GM04504 (cell line): ENCODE measurements at regions not wholly inside any gene's neighbourhood (a gene's known extent, or its start where the extent isn't known, plus 50 kb on each side); places are given as distances from the start of the nearest gene placed in this dataset.

Experiments used
- DNase-seq: peaks from one replicate; pipeline ENCODE4 v3.0.0-alpha.2; 2012; ENCODE audit warnings: low read depth

- DNase-seq, result no peak
Observed at GRCh38 chr3:82940124-82940523, 1178.7 kb upstream of the GBE1 start.

DNA sequence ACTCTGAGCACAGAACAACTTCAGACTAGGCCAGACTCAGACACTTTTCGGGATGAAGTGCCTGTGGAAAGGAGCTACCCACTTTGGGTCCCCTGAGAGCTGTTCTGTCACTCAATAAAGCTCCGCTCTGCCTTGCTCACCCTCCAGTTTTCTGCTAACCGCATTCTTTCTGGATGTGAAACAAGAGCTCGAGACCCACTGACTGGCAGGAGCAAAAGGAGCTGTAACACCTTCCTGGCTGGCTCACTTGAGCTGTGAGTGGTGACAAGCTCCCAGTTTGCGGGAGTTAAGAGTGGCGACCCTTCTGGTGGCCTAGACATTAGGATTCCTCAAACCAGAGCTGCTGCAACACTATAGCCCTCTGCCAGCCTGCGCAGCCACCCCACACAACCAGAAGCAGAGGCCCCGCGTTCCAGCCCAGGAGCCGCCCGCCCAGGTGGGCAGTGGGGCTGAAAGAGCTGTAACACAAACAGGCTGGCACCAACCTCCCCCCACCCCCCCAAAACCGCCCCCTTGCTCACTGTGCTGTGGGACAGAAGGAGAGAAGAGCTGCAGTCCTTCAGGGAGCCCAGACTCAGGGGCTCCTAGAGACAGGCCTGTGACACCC, 1178.1 kb upstream of the GBE1 start:
- no peak for DNase-seq

DNA sequence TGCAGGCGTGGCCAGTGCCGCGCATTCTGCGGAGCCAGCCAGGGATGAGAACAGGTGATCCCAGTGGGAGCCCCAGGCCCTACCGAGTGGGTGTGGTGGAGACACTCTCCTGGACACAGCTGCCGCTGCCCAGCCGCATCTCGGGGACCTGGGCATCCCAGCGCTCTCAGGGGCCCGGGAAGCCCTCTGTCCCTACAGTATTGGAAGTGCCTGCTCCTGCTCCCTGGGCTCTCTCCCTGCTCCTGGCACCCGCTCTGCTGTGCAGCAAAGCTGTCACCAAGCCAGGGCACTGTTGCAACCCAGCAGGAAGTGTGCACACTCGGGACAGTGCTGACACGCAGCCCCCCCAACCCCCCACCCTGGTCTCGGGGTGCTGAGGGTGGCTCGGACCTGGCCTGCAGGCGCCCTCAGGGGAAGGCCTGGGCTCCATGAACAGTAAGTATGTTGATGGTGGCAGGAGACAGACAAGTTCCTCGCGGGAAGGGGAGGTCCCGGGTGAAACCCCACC, 1177.4 kb upstream of the GBE1 start:
- no peak for DNase-seq

DNA sequence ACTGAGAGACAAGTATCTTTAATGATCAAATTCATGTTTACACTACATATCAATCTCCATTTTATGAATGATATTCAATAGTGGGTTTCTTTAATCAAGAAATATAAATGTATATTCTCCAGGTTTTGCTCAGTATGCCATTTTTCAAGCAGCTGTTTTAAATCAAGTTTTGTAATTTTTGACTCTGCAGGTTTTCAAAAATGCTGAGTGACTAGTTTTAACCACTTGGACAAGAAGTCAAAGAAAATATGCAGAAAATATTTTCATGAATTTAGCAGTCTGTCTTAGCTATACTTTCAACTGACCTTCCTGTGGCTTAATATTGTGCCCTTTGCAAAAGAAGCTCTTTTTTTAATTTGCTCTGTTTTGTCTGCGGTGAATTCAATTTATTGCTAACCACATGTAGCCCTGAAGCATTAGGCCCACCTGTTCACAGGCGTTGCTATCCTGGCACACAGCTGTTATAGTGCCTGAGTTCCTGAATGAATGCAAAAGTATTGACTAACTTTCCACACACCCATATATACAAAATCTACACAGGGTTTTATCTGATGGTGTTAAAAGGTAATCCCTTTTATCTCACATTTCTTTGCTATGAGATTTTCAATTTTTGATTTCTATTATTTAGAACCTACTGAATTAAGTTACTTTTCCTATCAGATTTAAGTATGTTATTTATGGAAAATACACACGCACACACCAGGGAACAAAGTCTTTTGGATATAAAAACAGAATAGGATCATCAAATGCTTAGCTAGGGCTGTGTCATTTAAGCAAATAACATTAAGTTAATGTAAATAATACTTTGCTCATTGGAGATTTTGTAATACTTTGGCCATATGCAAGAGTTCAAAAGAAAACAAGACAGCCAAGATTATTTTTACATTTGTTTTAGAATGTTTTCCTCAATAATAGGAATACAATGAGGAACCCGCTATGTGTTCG, 1166.1 kb upstream of the GBE1 start:
- DNase-seq, result no peak

- DNase-seq, result no peak
Observed at GRCh38 chr3:82891028-82891427, 1129.6 kb upstream of the GBE1 start.

DNA sequence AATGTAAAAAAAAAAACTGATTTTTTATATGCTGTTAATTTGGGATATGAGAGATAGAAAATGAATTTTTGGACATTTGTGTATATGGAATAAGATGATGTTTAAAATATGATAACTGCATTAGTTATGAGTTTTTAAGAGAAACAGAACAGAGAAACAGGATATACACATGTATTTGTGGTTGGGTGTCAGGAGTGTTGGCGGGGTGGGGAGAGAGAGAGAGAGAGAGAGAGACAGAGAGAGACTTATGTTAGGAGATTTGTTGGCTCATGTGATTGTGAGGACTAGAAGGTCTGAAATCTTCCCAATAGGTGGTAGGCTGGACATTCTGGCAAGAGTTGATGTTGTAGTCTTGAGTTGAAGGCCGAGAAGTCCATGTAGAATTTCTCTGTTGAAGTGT, 1121.6 kb upstream of the GBE1 start:
- no peak for DNase-seq

- no peak for DNase-seq
Observed at GRCh38 chr3:82875401-82875800, 1114.0 kb upstream of the GBE1 start.

DNA sequence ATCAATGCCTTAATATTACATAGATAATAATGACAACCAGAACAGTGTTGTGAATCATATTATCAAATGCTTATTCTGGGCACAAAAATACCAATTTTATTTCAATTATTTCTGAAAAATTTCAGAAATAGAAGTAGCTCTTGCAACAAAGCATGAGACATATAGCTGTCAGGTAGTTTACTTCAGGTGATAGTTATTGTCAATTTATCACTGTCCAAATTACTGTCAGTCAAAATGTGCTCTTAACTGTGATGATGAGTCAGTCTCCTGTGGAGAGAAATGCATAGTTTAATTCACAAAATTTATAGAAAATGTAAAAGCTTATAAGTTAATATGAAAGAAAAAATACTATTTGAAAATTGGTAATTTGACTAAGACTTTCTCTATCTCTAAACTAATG, 1078.4 kb upstream of the GBE1 start:
- no peak for DNase-seq

- no peak for DNase-seq
Observed at GRCh38 chr3:82834098-82834497, 1072.7 kb upstream of the GBE1 start.

GRCh38 chr3:82824491-82824890, 1063.0 kb upstream of the GBE1 start:
- no peak for DNase-seq

DNA sequence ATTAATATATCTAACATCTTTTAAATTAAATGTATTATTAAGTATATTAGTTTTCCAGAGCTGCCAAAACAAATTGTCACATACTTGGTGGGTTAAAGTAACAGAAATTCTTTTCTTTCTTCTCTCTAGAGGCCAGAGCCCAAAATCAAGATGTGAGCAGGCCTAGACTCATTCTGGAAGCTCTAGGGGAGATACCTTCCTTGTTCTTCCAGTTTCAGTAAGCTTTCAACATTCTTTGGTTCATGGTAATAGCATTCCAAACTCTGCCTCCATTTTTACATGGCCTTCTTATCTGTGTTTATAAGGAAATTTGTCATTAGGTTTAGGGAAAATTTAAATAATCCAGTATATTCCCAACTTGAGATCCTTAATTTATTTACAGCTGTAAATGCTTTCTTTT, 1054.6 kb upstream of the GBE1 start:
- no peak for DNase-seq

DNA sequence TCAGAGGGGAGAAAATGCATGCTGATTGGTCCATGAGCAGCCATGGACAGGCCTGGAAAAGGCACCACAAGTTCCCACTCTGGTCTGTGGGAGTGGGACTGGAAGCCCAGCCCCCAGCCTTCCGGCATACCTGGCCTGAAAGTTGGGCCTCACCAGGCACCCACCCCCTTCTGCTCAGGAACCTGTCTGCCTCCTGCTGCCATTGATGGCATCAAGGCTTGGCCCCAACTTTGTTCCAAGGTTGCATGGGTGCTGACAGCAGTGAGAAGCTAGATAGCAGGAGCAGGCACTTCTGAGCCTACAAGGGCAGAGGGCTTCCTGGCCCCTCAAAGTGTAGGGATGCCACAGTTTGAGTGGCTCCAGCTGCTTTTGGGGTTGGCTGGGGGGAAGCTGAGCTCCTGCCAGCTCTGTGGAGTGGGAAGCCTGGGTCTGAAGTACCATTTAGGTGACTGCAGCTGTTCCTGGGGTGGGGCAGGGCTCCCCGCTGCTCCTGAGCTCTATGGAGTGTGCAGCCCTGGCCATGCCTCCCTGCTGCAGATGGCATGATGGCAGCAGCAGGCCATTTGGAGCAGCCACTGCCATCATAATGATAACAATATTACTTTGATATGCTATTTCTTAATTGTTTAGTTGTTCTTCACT, 1054.1 kb upstream of the GBE1 start:
- DNase-seq, result no peak

GRCh38 chr3:82814660-82815059, 1053.2 kb upstream of the GBE1 start:
- no peak for DNase-seq

GRCh38 chr3:82807781-82808180, 1046.3 kb upstream of the GBE1 start:
- no peak for DNase-seq

- DNase-seq, result no peak
Observed at GRCh38 chr3:82802501-82802900, 1041.1 kb upstream of the GBE1 start.

DNA sequence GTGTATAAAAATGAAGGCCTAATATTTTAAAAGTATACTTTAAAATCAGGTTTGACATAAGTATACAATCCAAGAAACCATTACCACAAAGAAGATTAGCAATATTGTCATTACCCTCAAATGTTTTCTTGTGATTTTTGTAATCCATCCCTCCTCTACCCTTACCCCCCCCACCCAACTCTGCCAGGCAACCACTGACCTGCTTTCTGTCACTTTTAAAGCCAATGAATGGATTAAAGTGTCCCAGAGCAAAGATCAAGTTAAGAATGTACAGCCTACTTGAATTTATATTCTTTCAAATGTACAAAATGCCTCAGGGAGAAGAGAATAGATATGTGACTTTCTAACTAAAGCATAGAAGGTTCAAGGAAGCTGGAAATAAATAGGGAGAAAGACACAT, 1038.8 kb upstream of the GBE1 start:
- no peak for DNase-seq

- no peak for DNase-seq
Observed at GRCh38 chr3:82796765-82797164, 1035.3 kb upstream of the GBE1 start.

GRCh38 chr3:82791241-82791640, 1029.8 kb upstream of the GBE1 start:
- DNase-seq, result no peak

- DNase-seq, result no peak
Observed at GRCh38 chr3:82790307-82791097, 1029.1 kb upstream of the GBE1 start.

- no peak for DNase-seq
Observed at GRCh38 chr3:82783194-82783593, 1021.7 kb upstream of the GBE1 start.

DNA sequence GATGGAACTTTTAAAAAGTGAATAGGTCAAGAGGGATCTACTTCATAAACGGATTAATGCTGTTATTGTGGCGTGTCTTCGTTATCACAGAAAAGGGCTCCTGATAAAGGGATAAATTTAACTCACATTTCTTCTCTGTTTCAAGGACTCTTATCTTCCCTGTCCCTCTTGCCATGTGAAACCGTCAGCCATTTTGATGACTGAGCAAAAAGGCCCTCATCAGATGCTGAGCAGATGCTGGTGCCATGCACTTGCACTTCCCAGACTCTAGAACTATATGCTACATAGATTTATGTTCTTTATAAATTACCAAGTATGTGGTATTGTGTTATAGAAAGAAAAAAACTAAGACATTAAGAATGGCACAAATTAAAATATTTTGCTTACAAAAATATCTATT, 1011.8 kb upstream of the GBE1 start:
- DNase-seq, result no peak

GRCh38 chr3:82764521-82764920, 1003.1 kb upstream of the GBE1 start:
- no peak for DNase-seq
